ENCODE measurements at regions not wholly inside any gene's neighbourhood (a gene's known extent, or its start where the extent isn't known, plus 50 kb on each side); places are given as distances from the start of the nearest gene placed in this dataset.
A peak's percentile ranks its signal among the peaks of the same experiment; 100 is the strongest.

DNA sequence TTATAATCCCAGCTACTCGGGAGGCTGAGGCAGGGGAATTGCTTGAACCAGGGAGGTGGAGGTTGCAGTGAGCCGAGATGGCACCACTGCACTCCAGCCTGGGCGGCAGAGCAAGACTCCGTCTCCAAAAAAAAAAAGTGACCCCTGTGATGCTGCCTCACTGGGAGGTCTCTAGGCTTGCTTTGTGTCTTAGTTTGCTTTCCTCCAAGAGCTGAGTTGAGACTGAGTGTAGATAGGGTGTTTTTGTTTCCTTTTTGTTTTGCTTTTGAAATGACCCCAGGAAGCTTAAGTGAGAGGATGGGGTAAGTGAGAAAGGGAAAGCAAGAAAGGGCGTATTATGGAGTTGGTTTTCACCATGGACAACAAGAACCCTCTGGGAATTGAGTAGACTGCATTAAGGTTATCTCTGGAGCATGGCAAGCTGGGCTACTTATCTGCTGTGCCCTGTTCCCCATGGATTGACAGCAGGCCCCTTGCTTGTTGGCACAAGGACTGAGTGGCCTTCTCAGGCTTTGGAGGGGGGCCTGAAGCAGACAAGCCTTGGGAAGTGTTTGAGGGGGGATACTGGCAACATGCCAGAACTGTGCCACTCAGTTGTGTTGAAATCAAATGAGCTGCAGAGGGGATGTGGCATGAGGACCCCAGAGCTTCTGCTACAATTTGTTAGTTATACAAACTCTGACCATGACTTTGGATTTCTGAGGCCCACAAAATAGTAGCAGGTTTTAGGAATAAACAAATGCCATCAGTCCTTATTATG lies 300.6 kb upstream of the C11orf87 start:
- H3K4me3 ChIP-seq (ENCODE audit: low read depth, low read length, poor library complexity, severe bottlenecking), result no peak overlapping the region
- ChIA-PET CTCF (no interaction called here), POLR2A (ENCODE audit: low non-redundant PET) (interaction anchor here (0.6 kb wide), 1 partner anchor 370 kb away, joined by 3 read pairs; no protein-coding TSS in a partner anchor)
- intact Hi-C loops (cut with micrococcal nuclease; ENCODE audit: unreplicated experiment), result no loop called here
- no peaks in the 10 kb centered on the region for H3K9me3 ChIP-seq (ENCODE audit: low read depth, low read length, poor library complexity, severe bottlenecking)
- no peak overlapping the region for H3K27ac ChIP-seq (ENCODE audit: low read depth, low read length, poor library complexity, severe bottlenecking)
- no peak for TF ChIP-seq EZH2 (IDR thresholded peaks at IDR 0.05; ENCODE audit: borderline replicate concordance, low read depth, low read length, poor library complexity, severe bottlenecking)
- TF ChIP-seq, protein P1, sequence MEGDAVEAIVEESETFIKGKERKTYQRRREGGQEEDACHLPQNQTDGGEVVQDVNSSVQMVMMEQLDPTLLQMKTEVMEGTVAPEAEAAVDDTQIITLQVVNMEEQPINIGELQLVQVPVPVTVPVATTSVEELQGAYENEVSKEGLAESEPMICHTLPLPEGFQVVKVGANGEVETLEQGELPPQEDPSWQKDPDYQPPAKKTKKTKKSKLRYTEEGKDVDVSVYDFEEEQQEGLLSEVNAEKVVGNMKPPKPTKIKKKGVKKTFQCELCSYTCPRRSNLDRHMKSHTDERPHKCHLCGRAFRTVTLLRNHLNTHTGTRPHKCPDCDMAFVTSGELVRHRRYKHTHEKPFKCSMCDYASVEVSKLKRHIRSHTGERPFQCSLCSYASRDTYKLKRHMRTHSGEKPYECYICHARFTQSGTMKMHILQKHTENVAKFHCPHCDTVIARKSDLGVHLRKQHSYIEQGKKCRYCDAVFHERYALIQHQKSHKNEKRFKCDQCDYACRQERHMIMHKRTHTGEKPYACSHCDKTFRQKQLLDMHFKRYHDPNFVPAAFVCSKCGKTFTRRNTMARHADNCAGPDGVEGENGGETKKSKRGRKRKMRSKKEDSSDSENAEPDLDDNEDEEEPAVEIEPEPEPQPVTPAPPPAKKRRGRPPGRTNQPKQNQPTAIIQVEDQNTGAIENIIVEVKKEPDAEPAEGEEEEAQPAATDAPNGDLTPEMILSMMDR (conservative IDR thresholded peaks at IDR 0.05; ENCODE audit: low read depth, low read length), result no peak
- H3K27me3 ChIP-seq (replicated peaks; ENCODE audit: insufficient read depth, low read depth, low read length, poor library complexity), result peaks cover 15% of the 10 kb centered on the region
- H3K36me3 ChIP-seq (ENCODE audit: insufficient read depth, low read length, poor library complexity, severe bottlenecking), result no peaks in the 10 kb centered on the region
- no peak for DNase-seq (ENCODE audit: low spot score)
- no TSS peak for BruUV-seq (replicated peaks)
- H3K4me1 ChIP-seq (ENCODE audit: insufficient read depth, low read length, poor library complexity, severe bottlenecking), result no peaks in the 10 kb centered on the region

DNA sequence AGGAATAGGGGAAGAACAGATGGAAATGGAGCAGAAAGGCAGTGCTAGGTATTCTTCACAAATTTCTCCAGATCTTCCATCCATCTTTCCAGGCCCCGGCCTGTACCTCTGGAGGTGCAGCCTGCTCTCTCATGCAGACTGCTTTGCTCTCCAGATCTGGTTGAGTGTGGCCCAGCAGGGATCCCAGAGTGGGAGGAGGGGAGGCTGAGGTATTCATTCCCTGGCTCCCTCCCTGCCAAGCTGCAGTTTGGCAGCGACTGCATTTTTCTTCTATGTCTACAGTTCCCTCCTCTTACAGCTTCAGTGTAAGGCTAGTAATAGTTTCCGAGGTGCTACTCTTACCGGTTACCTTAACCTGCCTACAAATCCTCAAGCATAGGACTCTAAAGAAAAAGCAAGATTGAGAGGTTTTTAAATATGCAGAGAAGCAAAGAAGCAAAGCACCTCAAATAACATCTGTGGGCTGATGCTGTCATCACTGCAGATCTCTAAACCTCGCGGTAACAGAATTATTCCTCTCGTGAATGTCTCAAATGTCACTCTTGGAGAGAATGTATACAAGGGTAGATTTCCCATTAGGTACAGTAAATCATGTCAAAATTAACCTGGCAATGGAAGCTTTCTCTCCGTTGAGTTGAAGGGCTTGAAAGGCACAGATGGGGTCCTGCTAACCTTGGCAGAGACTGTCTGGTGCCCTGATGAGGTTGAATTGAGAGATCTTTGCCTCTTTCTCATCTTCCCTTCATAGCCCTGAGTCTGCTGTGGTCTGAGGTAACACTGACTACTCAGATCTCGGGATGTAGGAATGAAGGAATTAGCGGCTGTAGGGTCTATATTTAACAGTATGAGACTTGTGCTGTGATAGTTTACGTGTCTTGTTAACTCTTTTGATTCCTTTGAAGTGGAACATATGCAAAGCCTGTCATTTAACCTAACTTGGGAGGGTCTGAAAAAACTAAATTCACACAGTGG lies 297.9 kb upstream of the C11orf87 start:
- Histone ChIP-seq H3K4me3 (ENCODE audit: low read depth, low read length, poor library complexity, severe bottlenecking) (no peak overlapping the region), H3K27ac (ENCODE audit: low read depth, low read length, poor library complexity, severe bottlenecking) (no peak overlapping the region), H3K36me3 (ENCODE audit: insufficient read depth, low read length, poor library complexity, severe bottlenecking) (no peaks in the 10 kb centered on the region), H3K9me3 (ENCODE audit: low read depth, low read length, poor library complexity, severe bottlenecking) (no peaks in the 10 kb centered on the region), H3K4me1 (ENCODE audit: insufficient read depth, low read length, poor library complexity, severe bottlenecking) (no peaks in the 10 kb centered on the region), H3K27me3 (replicated peaks; ENCODE audit: insufficient read depth, low read depth, low read length, poor library complexity) (no peaks in the 10 kb centered on the region)
- BruUV-seq (replicated peaks), result no TSS peak
- POLR2A ChIA-PET (ENCODE audit: low non-redundant PET), result no interaction called here
- intact Hi-C loops (cut with micrococcal nuclease; ENCODE audit: unreplicated experiment), result no loop called here
- TF ChIP-seq, protein P1 (conservative IDR thresholded peaks at IDR 0.05; ENCODE audit: low read depth, low read length), result no peak
- no peak for TF ChIP-seq EZH2 (IDR thresholded peaks at IDR 0.05; ENCODE audit: borderline replicate concordance, low read depth, low read length, poor library complexity, severe bottlenecking)
- CTCF ChIA-PET, result no interaction called here
- peak; percentile 35 for DNase-seq (ENCODE audit: low spot score)

DNA sequence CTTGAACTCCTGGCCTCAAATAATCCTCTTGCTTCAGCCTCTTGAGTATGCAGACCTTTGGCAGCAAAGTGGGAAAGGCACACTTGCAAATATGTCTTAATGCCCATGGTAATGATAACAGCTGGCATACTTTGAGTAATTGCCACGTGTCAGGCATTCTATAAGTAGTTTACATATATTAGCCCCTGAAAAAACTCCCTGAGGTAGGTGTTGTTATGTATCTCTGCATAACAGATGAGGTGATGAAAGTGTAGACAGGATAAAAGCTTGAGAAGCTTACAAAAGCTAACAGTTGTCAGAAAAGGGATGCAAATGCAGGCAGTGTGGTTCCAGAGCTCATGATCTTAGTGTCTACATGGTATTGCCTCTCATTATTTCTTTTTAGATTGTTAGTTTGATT lies 291.1 kb upstream of the C11orf87 start:
- no TSS peak for BruUV-seq (replicated peaks)
- no peak for DNase-seq (ENCODE audit: low spot score)
- H3K4me1 ChIP-seq (ENCODE audit: insufficient read depth, low read length, poor library complexity, severe bottlenecking), result no peaks in the 10 kb centered on the region
- TF ChIP-seq, protein P1 (conservative IDR thresholded peaks at IDR 0.05; ENCODE audit: low read depth, low read length), result no peak
- TF ChIP-seq EZH2 (IDR thresholded peaks at IDR 0.05; ENCODE audit: borderline replicate concordance, low read depth, low read length, poor library complexity, severe bottlenecking), result no peak
- no peaks in the 10 kb centered on the region for H3K36me3 ChIP-seq (ENCODE audit: insufficient read depth, low read length, poor library complexity, severe bottlenecking)
- no peak overlapping the region for H3K4me3 ChIP-seq (ENCODE audit: low read depth, low read length, poor library complexity, severe bottlenecking)
- ChIA-PET CTCF (no interaction called here), POLR2A (ENCODE audit: low non-redundant PET) (interaction anchor here (0.7 kb wide), 1 partner anchor 801 kb away, joined by 4 read pairs; no protein-coding TSS in a partner anchor)
- intact Hi-C loops (cut with micrococcal nuclease; ENCODE audit: unreplicated experiment), result no loop called here
- H3K9me3 ChIP-seq (ENCODE audit: low read depth, low read length, poor library complexity, severe bottlenecking), result no peaks in the 10 kb centered on the region
- no peaks in the 10 kb centered on the region for H3K27me3 ChIP-seq (replicated peaks; ENCODE audit: insufficient read depth, low read depth, low read length, poor library complexity)
- H3K27ac ChIP-seq (ENCODE audit: low read depth, low read length, poor library complexity, severe bottlenecking), result no peak overlapping the region

Data from A673 (cell line).